ENCODE measurements at regions not wholly inside any gene's neighbourhood (a gene's known extent, or its start where the extent isn't known, plus 50 kb on each side); places are given as distances from the start of the nearest gene placed in this dataset.

- no peak overlapping the region for H3K4me3 ChIP-seq (replicated peaks in 1 of 3; ENCODE audit: low read depth in 2 of 3, low read length in 3 of 3)
- H3K4me2 ChIP-seq (replicated peaks; ENCODE audit: extremely low read depth, low read length, poor library complexity, severe bottlenecking): no peak overlapping the region
- Mint-ChIP-seq H3K4me1 (no peaks in the 10 kb centered on the region), H3K27ac (no peak overlapping the region), H3K4me3 (peak overlapping the region in 1 of 2 donors; percentile 5), H3K36me3 (no peaks in the 10 kb centered on the region), H3K9me3 (peaks cover 0 to 2% (median 0%) of the 10 kb centered on the region in 7 donors), H3K27me3 (ENCODE audit: low read depth in 3 of 3) (no peaks in the 10 kb centered on the region)
- no peaks in the 10 kb centered on the region for H3K9me3 ChIP-seq (replicated peaks in 1 of 2; ENCODE audit: control insufficient read depth in 1 of 2, insufficient read depth in 1 of 2, low read length in 2 of 2)
- H3K9ac ChIP-seq (ENCODE audit: insufficient read depth, low read length, poor library complexity, severe bottlenecking): no peak overlapping the region
- DNase-seq: no peak
- no peaks in the 10 kb centered on the region for H3K79me2 ChIP-seq (ENCODE audit: insufficient read depth, low read length)
- no peak overlapping the region for H2AFZ ChIP-seq (ENCODE audit: insufficient read depth, low read depth, low read length, poor library complexity, severe bottlenecking)
- no peaks in the 10 kb centered on the region for H3K27me3 ChIP-seq (ENCODE audit: control insufficient read depth in 2 of 2, insufficient read depth in 2 of 2, low read length in 2 of 2)
- no peaks in the 10 kb centered on the region for H3K4me1 ChIP-seq (ENCODE audit: control insufficient read depth in 1 of 2, insufficient read depth in 2 of 2, low read length in 2 of 2)
- TF ChIP-seq, protein P1, sequence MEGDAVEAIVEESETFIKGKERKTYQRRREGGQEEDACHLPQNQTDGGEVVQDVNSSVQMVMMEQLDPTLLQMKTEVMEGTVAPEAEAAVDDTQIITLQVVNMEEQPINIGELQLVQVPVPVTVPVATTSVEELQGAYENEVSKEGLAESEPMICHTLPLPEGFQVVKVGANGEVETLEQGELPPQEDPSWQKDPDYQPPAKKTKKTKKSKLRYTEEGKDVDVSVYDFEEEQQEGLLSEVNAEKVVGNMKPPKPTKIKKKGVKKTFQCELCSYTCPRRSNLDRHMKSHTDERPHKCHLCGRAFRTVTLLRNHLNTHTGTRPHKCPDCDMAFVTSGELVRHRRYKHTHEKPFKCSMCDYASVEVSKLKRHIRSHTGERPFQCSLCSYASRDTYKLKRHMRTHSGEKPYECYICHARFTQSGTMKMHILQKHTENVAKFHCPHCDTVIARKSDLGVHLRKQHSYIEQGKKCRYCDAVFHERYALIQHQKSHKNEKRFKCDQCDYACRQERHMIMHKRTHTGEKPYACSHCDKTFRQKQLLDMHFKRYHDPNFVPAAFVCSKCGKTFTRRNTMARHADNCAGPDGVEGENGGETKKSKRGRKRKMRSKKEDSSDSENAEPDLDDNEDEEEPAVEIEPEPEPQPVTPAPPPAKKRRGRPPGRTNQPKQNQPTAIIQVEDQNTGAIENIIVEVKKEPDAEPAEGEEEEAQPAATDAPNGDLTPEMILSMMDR (IDR thresholded peaks at IDR 0.05): no peak
- no peaks in the 10 kb centered on the region for H3K36me3 ChIP-seq (replicated peaks in 1 of 2; ENCODE audit: control insufficient read depth in 1 of 2, insufficient read depth in 2 of 2, low read length in 2 of 2)
- no peak overlapping the region for H3K27ac ChIP-seq (ENCODE audit: low read depth in 1 of 2, low read length in 2 of 2)
- intact Hi-C loops (cut with micrococcal nuclease): no loop called here
- H4K20me1 ChIP-seq (ENCODE audit: insufficient read depth, low read length): no peaks in the 10 kb centered on the region
These were observed 173.2 kb downstream of the PABPC4L start for GRCh38 chr4:134028421-134028820.

- Mint-ChIP-seq H3K27me3 (ENCODE audit: low read depth in 3 of 3) (no peaks in the 10 kb centered on the region), H3K9me3 (peaks cover 0 to 2% (median 0%) of the 10 kb centered on the region in 7 donors), H3K4me1 (no peaks in the 10 kb centered on the region), H3K4me3 (peak overlapping the region in 1 of 2 donors; percentile 5), H3K36me3 (no peaks in the 10 kb centered on the region), H3K27ac (no peak overlapping the region)
- intact Hi-C loops (cut with micrococcal nuclease): no loop called here
- no peak overlapping the region for H3K27ac ChIP-seq (ENCODE audit: low read depth in 1 of 2, low read length in 2 of 2)
- H3K4me1 ChIP-seq (ENCODE audit: control insufficient read depth in 1 of 2, insufficient read depth in 2 of 2, low read length in 2 of 2): no peaks in the 10 kb centered on the region
- H3K27me3 ChIP-seq (ENCODE audit: control insufficient read depth in 2 of 2, insufficient read depth in 2 of 2, low read length in 2 of 2): no peaks in the 10 kb centered on the region
- 56% methylated on average over 1 of the region's 1 CpG for WGBS (ENCODE audit: insufficient coverage)
- no peak overlapping the region for H3K9ac ChIP-seq (ENCODE audit: insufficient read depth, low read length, poor library complexity, severe bottlenecking)
- H3K4me2 ChIP-seq (replicated peaks; ENCODE audit: extremely low read depth, low read length, poor library complexity, severe bottlenecking): no peak overlapping the region
- no peaks in the 10 kb centered on the region for H3K36me3 ChIP-seq (replicated peaks in 1 of 2; ENCODE audit: control insufficient read depth in 1 of 2, insufficient read depth in 2 of 2, low read length in 2 of 2)
- no peak overlapping the region for H2AFZ ChIP-seq (ENCODE audit: insufficient read depth, low read depth, low read length, poor library complexity, severe bottlenecking)
- TF ChIP-seq, protein P1 (IDR thresholded peaks at IDR 0.05): no peak
- H4K20me1 ChIP-seq (ENCODE audit: insufficient read depth, low read length): no peaks in the 10 kb centered on the region
- no peaks in the 10 kb centered on the region for H3K9me3 ChIP-seq (replicated peaks in 1 of 2; ENCODE audit: control insufficient read depth in 1 of 2, insufficient read depth in 1 of 2, low read length in 2 of 2)
- DNase-seq: no peak
- H3K4me3 ChIP-seq (replicated peaks in 1 of 3; ENCODE audit: low read depth in 2 of 3, low read length in 3 of 3): no peak overlapping the region
- H3K79me2 ChIP-seq (ENCODE audit: insufficient read depth, low read length): no peaks in the 10 kb centered on the region
These were observed 173.7 kb downstream of the PABPC4L start for GRCh38 chr4:134027931-134028330.
